ENCODE measurements at regions not wholly inside any gene's neighbourhood (a gene's known extent, or its start where the extent isn't known, plus 50 kb on each side); places are given as distances from the start of the nearest gene placed in this dataset.

GRCh38 chr10:6347391-6347951 is 144.7 kb downstream of the PFKFB3 start:
- TF ChIP-seq, protein P1, sequence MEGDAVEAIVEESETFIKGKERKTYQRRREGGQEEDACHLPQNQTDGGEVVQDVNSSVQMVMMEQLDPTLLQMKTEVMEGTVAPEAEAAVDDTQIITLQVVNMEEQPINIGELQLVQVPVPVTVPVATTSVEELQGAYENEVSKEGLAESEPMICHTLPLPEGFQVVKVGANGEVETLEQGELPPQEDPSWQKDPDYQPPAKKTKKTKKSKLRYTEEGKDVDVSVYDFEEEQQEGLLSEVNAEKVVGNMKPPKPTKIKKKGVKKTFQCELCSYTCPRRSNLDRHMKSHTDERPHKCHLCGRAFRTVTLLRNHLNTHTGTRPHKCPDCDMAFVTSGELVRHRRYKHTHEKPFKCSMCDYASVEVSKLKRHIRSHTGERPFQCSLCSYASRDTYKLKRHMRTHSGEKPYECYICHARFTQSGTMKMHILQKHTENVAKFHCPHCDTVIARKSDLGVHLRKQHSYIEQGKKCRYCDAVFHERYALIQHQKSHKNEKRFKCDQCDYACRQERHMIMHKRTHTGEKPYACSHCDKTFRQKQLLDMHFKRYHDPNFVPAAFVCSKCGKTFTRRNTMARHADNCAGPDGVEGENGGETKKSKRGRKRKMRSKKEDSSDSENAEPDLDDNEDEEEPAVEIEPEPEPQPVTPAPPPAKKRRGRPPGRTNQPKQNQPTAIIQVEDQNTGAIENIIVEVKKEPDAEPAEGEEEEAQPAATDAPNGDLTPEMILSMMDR (IDR thresholded peaks at IDR 0.05): no peak
- H2AFZ ChIP-seq (ENCODE audit: insufficient read depth, low read depth, low read length, poor library complexity, severe bottlenecking): peak overlapping the region; percentile 10
- peak overlapping the region; percentile 58 for H3K4me2 ChIP-seq (replicated peaks; ENCODE audit: extremely low read depth, low read length, poor library complexity, severe bottlenecking)
- no peaks in the 10 kb centered on the region for H3K27me3 ChIP-seq (ENCODE audit: control insufficient read depth in 2 of 2, insufficient read depth in 2 of 2, low read length in 2 of 2)
- Mint-ChIP-seq H3K27ac (peak overlapping the region; percentile 91 to 95 (median 93)), H3K36me3 (peaks cover 7 to 9% of the 10 kb centered on the region in 2 donors), H3K9me3 (peaks cover 2 to 9% (median 5%) of the 10 kb centered on the region in 7 donors), H3K27me3 (ENCODE audit: low read depth in 3 of 3) (peaks cover 0 to 7% (median 1%) of the 10 kb centered on the region in 3 donors), H3K4me1 (peaks cover 41% of the 10 kb centered on the region), H3K4me3 (peak overlapping the region; percentile 61 to 84)
- no peaks in the 10 kb centered on the region for H4K20me1 ChIP-seq (ENCODE audit: insufficient read depth, low read length)
- peaks cover 0 to 2% of the 10 kb centered on the region in 2 donors for H3K9me3 ChIP-seq (replicated peaks in 1 of 2; ENCODE audit: control insufficient read depth in 1 of 2, insufficient read depth in 1 of 2, low read length in 2 of 2)
- H3K27ac ChIP-seq (ENCODE audit: low read depth in 1 of 2, low read length in 2 of 2): peak overlapping the region; percentile 51 to 83
- DNase-seq: peak; percentile 17 to 61 (median 28)
- peak overlapping the region; percentile 47 for H3K9ac ChIP-seq (ENCODE audit: insufficient read depth, low read length, poor library complexity, severe bottlenecking)
- peaks cover 26 to 31% of the 10 kb centered on the region in 2 donors for H3K4me1 ChIP-seq (ENCODE audit: control insufficient read depth in 1 of 2, insufficient read depth in 2 of 2, low read length in 2 of 2)
- WGBS (ENCODE audit: insufficient coverage): 55% methylated on average over 9 of the region's 13 CpGs
- no peaks in the 10 kb centered on the region for H3K79me2 ChIP-seq (ENCODE audit: insufficient read depth, low read length)
- H3K4me3 ChIP-seq (replicated peaks in 1 of 3; ENCODE audit: low read depth in 2 of 3, low read length in 3 of 3): peak overlapping the region in 2 of 3 experiments; percentile 10 to 38
- intact Hi-C loops (cut with micrococcal nuclease): loop anchor here (10.0 kb wide), 4 partner anchors 47 to 143 kb away; partner anchors contain the start of gene PFKFB3 (in 1 of the 2)
- H3K36me3 ChIP-seq (replicated peaks in 1 of 2; ENCODE audit: control insufficient read depth in 1 of 2, insufficient read depth in 2 of 2, low read length in 2 of 2): no peaks in the 10 kb centered on the region

DNA sequence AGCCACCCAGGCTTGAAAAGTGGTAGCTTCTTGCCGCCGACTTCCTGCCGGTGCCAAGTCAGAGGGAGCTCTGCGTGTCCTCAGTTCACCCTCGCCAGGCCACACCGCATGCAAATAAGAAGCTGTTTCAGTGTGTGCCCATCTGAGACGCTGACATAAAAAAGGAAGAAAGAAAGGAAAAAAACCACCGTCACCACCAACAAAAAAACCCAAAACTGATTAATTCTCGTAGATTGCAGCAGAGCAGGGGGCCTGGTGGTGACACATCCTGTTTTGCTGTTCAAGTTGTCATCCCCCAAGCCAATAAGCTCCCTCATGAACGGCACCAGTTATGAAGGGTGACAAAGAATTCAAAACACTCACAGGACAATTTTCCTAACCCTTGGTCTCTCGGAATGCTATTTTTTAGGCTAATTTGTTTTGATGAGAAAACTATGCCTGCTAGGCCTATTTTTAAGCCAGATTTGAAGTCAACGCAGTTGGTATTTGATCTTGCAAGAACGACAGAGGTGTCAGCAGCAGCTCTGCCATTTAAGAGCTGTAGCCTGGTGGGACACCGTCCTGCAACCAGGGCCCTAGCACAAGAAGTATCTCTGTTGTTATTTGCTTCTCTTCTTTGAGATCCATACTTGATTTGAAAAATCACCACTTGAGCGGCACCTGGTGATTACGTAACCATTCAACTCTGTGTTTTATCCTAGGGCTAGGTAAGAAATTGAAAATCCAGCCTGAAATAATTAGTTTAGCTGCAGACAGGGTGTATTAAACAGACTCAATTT is 145.6 kb downstream of the PFKFB3 start:
- H3K27ac ChIP-seq (ENCODE audit: low read depth in 1 of 2, low read length in 2 of 2): peak overlapping the region; percentile 51 to 83
- H3K36me3 Mint-ChIP-seq: peaks cover 7 to 9% of the 10 kb centered on the region in 2 donors
- intact Hi-C loops (cut with micrococcal nuclease): loop anchor here (1.0 to 10.0 kb wide), 6 partner anchors 47 to 143 kb away; partner anchors contain the start of gene PFKFB3 (in 1 of the 2)
- H3K79me2 ChIP-seq (ENCODE audit: insufficient read depth, low read length): no peaks in the 10 kb centered on the region
- TF ChIP-seq, protein P1 (IDR thresholded peaks at IDR 0.05): no peak
- peaks cover 0 to 2% of the 10 kb centered on the region in 2 donors for H3K9me3 ChIP-seq (replicated peaks in 1 of 2; ENCODE audit: control insufficient read depth in 1 of 2, insufficient read depth in 1 of 2, low read length in 2 of 2)
- H3K9me3 Mint-ChIP-seq: peaks cover 2 to 9% (median 5%) of the 10 kb centered on the region in 7 donors
- peak overlapping the region; percentile 91 to 95 (median 93) for H3K27ac Mint-ChIP-seq
- H3K27me3 Mint-ChIP-seq (ENCODE audit: low read depth in 3 of 3): peaks cover 0 to 7% (median 1%) of the 10 kb centered on the region in 3 donors
- H3K4me1 ChIP-seq (ENCODE audit: control insufficient read depth in 1 of 2, insufficient read depth in 2 of 2, low read length in 2 of 2): peaks cover 26 to 31% of the 10 kb centered on the region in 2 donors
- DNase-seq: peak; percentile 93 to 98 (median 94)
- H3K27me3 ChIP-seq (ENCODE audit: control insufficient read depth in 2 of 2, insufficient read depth in 2 of 2, low read length in 2 of 2): no peaks in the 10 kb centered on the region
- H3K4me1 Mint-ChIP-seq: peaks cover 41% of the 10 kb centered on the region
- 10% methylated on average over 6 of the region's 16 CpGs for WGBS (ENCODE audit: insufficient coverage)
- H3K9ac ChIP-seq (ENCODE audit: insufficient read depth, low read length, poor library complexity, severe bottlenecking): peak overlapping the region; percentile 47
- no peak overlapping the region for H2AFZ ChIP-seq (ENCODE audit: insufficient read depth, low read depth, low read length, poor library complexity, severe bottlenecking)
- peak overlapping the region in 1 of 3 experiments; percentile 38 for H3K4me3 ChIP-seq (replicated peaks in 1 of 3; ENCODE audit: low read depth in 2 of 3, low read length in 3 of 3)
- peak overlapping the region; percentile 61 to 84 for H3K4me3 Mint-ChIP-seq
- H3K36me3 ChIP-seq (replicated peaks in 1 of 2; ENCODE audit: control insufficient read depth in 1 of 2, insufficient read depth in 2 of 2, low read length in 2 of 2): no peaks in the 10 kb centered on the region
- H4K20me1 ChIP-seq (ENCODE audit: insufficient read depth, low read length): no peaks in the 10 kb centered on the region
- peak overlapping the region; percentile 58 for H3K4me2 ChIP-seq (replicated peaks; ENCODE audit: extremely low read depth, low read length, poor library complexity, severe bottlenecking)
